ENCODE measurements at regions not wholly inside any gene's neighbourhood (a gene's known extent, or its start where the extent isn't known, plus 50 kb on each side); places are given as distances from the start of the nearest gene placed in this dataset.

- TF ChIP-seq CTCF (IDR thresholded peaks at IDR 0.05) (no peak), POLR2A (IDR thresholded peaks at IDR 0.05) (no peak)
Measured at GRCh38 chr9:3124001-3124400, 280.1 kb upstream of the PUM3 start.

Measured in lower leg skin (tissue), 3 donors.